Panc1 (cell line): ENCODE measurements at regions not wholly inside any gene's neighbourhood (a gene's known extent, or its start where the extent isn't known, plus 50 kb on each side); places are given as distances from the start of the nearest gene placed in this dataset.

Experiments
- ATAC-seq: fragments of 200-7000 bp; cut with Tn5 transposase; 2 replicates; pipeline ENCODE4 v1.9.1; 2020; ENCODE audit warnings: mild to moderate bottlenecking, moderate library complexity
- BruUV-seq: library from RNA; stranded (reverse); fragments of 400-500 nt; replicated peaks from 2 replicates; lab custom pipeline; 2021; lab: Mats Ljungman, UMichigan
- CTCF ChIA-PET: fragments of 300-600 bp; sonication (Branson Sonifier 250); formaldehyde crosslinking; loops from one replicate; lab custom pipeline; 2022; ENCODE audit warnings: antibody characterized with exemption; lab: Charles Lee
- POLR2A ChIA-PET: fragments of 300-600 bp; sonication (Branson Sonifier 250); formaldehyde crosslinking; loops from one replicate; lab custom pipeline; 2022; ENCODE audit warnings: antibody characterized with exemption; lab: Charles Lee
- DNase-seq: peaks from one replicate; pipeline ENCODE4 v3.0.0-alpha.2; 2010; ENCODE audit warnings: low read depth, low spot score
- H3K27ac ChIP-seq: 2 replicates; pipeline ENCODE4 v1.5.1; 2011; ENCODE audit warnings: mild to moderate bottlenecking, low read length, inconsistent platforms
- H3K27me3 ChIP-seq: fragments of 200-500 bp; sonication (Bioruptor generic); 2 replicates; pipeline ENCODE4 v1.6.0; 2014; ENCODE audit warnings: low read length, inconsistent platforms; ENCODE audit not compliant: control insufficient read depth, insufficient read depth
- H3K36me3 ChIP-seq: fragments of 200-500 bp; sonication (Bioruptor generic); 2 replicates; pipeline ENCODE4 v1.5.1; 2014; ENCODE audit warnings: inconsistent platforms, mild to moderate bottlenecking, low read length, moderate library complexity; ENCODE audit not compliant: control insufficient read depth, insufficient read depth
- H3K4me1 ChIP-seq: 2 replicates; pipeline ENCODE4 v1.5.1; 2011; ENCODE audit warnings: inconsistent platforms, mild to moderate bottlenecking, low read length, moderate library complexity; ENCODE audit not compliant: control insufficient read depth, insufficient read depth
- H3K4me3 ChIP-seq, 2 experiments: 2 replicates each; pipeline ENCODE4 v1.5.1; 2011 to 2012; ENCODE audit warnings: low read depth in 2 of 2, low read length in 2 of 2, mild to moderate bottlenecking in 2 of 2, inconsistent platforms in 1 of 2, moderate library complexity in 1 of 2
- H3K9me3 ChIP-seq: fragments of 200-500 bp; sonication (Bioruptor generic); 2 replicates; pipeline ENCODE4 v1.5.1; 2014; ENCODE audit warnings: low read depth, mild to moderate bottlenecking, inconsistent platforms, low read length, moderate library complexity; ENCODE audit not compliant: control insufficient read depth, insufficient read depth
- POLR2AphosphoS5 ChIP-seq: IDR thresholded peaks from 2 replicates; pipeline ENCODE4 v1.6.1; 2012; ENCODE audit warnings: mild to moderate bottlenecking, low read depth, low read length, moderate library complexity
- SIN3A ChIP-seq: IDR thresholded peaks from 2 replicates; pipeline ENCODE4 v1.6.1; 2012; ENCODE audit warnings: low read depth, mild to moderate bottlenecking, low read length, moderate library complexity, borderline replicate concordance; ENCODE audit not compliant: insufficient read depth
- TCF7L2 ChIP-seq: IDR thresholded peaks from 2 replicates; pipeline ENCODE4 v1.6.1; 2011; ENCODE audit warnings: mild to moderate bottlenecking, low read depth, low read length, inconsistent platforms
- in situ Hi-C: cut with HindIII; loops from 2 replicates; pipeline ENCODE4 v1.10.0; 2016; ENCODE audit warnings: low sequenced_read_pairs, low pct_unique_long_range_greater_than_20kb
- intact Hi-C: fragments of 100-400 bp; cut with micrococcal nuclease; formaldehyde crosslinking; loops from one replicate; pipeline ENCODE4 v1.10.0; 2022; ENCODE audit not compliant: unreplicated experiment
- TF ChIP-seq, protein P1 (sequence below): fragments of 450-650 bp; IDR thresholded peaks from 2 replicates; pipeline ENCODE4 v1.5.1; 2017; ENCODE audit warnings: mild to moderate bottlenecking
- TF ChIP-seq, protein P2 (sequence below), 2 experiments: IDR thresholded peaks; 2 replicates each; pipeline ENCODE4 v1.6.1; 2011 to 2012; ENCODE audit warnings: low read depth in 2 of 2, control low read depth in 1 of 2, low read length in 1 of 2, mild to moderate bottlenecking in 1 of 2, moderate library complexity in 1 of 2; ENCODE audit not compliant: insufficient read depth in 1 of 2

DNA sequence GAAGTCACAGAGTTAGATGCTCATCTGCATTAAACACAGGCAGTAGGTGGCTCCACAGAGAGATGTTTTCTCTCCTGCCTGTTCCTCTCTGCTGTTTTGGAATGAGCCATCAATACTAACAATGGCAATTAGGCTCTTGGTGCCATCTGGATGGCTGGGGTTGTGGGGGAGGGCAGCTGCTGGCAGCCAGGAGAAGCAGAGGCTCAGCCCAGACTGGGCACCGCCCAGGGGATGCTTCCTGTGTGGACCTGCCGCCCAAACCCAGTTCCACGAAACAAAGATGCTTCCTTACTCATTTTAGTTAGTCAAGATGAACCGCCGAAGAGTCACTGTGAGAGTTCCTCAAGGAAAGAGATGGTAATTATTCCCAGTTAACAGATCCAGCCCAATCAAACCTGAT, 50.8 kb upstream of the PCDH8 start:
- no peaks in the 10 kb centered on the region for H3K36me3 ChIP-seq
- no peaks in the 10 kb centered on the region; the same call in 1 of the 2 replicates for H3K27me3 ChIP-seq
- DNase-seq (no peak), ATAC-seq (no peak)
- H3K4me1 ChIP-seq = no peaks in the 10 kb centered on the region
- TF ChIP-seq, protein P1, sequence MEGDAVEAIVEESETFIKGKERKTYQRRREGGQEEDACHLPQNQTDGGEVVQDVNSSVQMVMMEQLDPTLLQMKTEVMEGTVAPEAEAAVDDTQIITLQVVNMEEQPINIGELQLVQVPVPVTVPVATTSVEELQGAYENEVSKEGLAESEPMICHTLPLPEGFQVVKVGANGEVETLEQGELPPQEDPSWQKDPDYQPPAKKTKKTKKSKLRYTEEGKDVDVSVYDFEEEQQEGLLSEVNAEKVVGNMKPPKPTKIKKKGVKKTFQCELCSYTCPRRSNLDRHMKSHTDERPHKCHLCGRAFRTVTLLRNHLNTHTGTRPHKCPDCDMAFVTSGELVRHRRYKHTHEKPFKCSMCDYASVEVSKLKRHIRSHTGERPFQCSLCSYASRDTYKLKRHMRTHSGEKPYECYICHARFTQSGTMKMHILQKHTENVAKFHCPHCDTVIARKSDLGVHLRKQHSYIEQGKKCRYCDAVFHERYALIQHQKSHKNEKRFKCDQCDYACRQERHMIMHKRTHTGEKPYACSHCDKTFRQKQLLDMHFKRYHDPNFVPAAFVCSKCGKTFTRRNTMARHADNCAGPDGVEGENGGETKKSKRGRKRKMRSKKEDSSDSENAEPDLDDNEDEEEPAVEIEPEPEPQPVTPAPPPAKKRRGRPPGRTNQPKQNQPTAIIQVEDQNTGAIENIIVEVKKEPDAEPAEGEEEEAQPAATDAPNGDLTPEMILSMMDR = no peak
- no peak for TF ChIP-seq TCF7L2
- TF ChIP-seq SIN3A = no peak
- TF ChIP-seq, protein P2, sequence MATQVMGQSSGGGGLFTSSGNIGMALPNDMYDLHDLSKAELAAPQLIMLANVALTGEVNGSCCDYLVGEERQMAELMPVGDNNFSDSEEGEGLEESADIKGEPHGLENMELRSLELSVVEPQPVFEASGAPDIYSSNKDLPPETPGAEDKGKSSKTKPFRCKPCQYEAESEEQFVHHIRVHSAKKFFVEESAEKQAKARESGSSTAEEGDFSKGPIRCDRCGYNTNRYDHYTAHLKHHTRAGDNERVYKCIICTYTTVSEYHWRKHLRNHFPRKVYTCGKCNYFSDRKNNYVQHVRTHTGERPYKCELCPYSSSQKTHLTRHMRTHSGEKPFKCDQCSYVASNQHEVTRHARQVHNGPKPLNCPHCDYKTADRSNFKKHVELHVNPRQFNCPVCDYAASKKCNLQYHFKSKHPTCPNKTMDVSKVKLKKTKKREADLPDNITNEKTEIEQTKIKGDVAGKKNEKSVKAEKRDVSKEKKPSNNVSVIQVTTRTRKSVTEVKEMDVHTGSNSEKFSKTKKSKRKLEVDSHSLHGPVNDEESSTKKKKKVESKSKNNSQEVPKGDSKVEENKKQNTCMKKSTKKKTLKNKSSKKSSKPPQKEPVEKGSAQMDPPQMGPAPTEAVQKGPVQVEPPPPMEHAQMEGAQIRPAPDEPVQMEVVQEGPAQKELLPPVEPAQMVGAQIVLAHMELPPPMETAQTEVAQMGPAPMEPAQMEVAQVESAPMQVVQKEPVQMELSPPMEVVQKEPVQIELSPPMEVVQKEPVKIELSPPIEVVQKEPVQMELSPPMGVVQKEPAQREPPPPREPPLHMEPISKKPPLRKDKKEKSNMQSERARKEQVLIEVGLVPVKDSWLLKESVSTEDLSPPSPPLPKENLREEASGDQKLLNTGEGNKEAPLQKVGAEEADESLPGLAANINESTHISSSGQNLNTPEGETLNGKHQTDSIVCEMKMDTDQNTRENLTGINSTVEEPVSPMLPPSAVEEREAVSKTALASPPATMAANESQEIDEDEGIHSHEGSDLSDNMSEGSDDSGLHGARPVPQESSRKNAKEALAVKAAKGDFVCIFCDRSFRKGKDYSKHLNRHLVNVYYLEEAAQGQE (IDR thresholded peaks at IDR 0.05; ENCODE audit: insufficient read depth in 1 of 2, low read depth in 2 of 2, low read length in 1 of 2) = no peak
- no peak for TF ChIP-seq POLR2AphosphoS5
- ChIA-PET CTCF (no interaction called here), POLR2A (no interaction called here)
- in situ Hi-C loops = no loop called here
- BruUV-seq = no TSS peak
- H3K4me3 ChIP-seq = no peak overlapping the region
- no peaks in the 10 kb centered on the region for H3K9me3 ChIP-seq
- intact Hi-C loops = no loop called here
- H3K27ac ChIP-seq = no peak overlapping the region
